SU-DHL-6 (cell line): ENCODE measurements at regions not wholly inside any gene's neighbourhood (a gene's known extent, or its start where the extent isn't known, plus 50 kb on each side); places are given as distances from the start of the nearest gene placed in this dataset.

Source experiments
- EZH2phosphoT487 ChIP-seq: fragments of 200-600 bp; sonication (generic), shearing (Covaris generic); conservative IDR thresholded peaks from 2 replicates; pipeline ENCODE4 v1.6.1; 2018; ENCODE audit warnings: mild to moderate bottlenecking, antibody characterized with exemption, low read length, moderate library complexity, mixed read lengths
- TF ChIP-seq, protein P1 (sequence below): fragments of 200-600 bp; sonication (generic); IDR thresholded peaks from one replicate; pipeline ENCODE4 v1.5.1; 2017; ENCODE audit warnings: antibody characterized with exemption, mild to moderate bottlenecking, low read length, moderate library complexity; ENCODE audit not compliant: insufficient read depth, poor library complexity, severe bottlenecking

DNA sequence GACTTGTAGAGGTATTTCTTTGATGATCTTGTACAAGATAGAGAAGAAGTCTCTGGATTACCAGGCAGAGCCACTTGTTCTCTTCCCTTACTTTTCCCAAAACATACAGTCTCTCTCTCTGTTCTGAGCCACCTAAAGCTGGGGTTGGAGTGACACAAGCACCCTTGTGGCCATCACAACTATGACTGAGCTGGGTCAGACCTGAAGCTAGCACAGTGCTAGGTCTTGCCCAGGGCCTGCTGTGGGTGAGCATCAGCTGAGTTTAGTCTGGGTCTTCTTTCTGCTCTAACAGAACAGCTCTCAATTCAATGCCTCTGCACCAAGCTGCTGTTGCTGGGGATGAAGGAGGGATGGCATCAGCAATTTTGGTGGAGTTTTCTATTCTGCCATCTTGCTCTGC, 110.2 kb downstream of the HTR1B start:
- TF ChIP-seq, protein P1, sequence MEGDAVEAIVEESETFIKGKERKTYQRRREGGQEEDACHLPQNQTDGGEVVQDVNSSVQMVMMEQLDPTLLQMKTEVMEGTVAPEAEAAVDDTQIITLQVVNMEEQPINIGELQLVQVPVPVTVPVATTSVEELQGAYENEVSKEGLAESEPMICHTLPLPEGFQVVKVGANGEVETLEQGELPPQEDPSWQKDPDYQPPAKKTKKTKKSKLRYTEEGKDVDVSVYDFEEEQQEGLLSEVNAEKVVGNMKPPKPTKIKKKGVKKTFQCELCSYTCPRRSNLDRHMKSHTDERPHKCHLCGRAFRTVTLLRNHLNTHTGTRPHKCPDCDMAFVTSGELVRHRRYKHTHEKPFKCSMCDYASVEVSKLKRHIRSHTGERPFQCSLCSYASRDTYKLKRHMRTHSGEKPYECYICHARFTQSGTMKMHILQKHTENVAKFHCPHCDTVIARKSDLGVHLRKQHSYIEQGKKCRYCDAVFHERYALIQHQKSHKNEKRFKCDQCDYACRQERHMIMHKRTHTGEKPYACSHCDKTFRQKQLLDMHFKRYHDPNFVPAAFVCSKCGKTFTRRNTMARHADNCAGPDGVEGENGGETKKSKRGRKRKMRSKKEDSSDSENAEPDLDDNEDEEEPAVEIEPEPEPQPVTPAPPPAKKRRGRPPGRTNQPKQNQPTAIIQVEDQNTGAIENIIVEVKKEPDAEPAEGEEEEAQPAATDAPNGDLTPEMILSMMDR = no peak
- no peak for TF ChIP-seq EZH2phosphoT487
